IMR-90 (cell line): ENCODE measurements at regions not wholly inside any gene's neighbourhood (a gene's known extent, or its start where the extent isn't known, plus 50 kb on each side); places are given as distances from the start of the nearest gene placed in this dataset.

Experiments
- ATAC-seq: fragments of 200-7000 bp; cut with Tn5 transposase; 2 replicates; pipeline ENCODE4 v1.9.1; 2020; ENCODE audit warnings: low read depth, mild to moderate bottlenecking, moderate library complexity
- BruUV-seq: library from RNA; stranded (reverse); fragments of 400-500 nt; replicated peaks from 2 replicates; lab custom pipeline; 2021; lab: Mats Ljungman, UMichigan
- CTCF ChIA-PET: fragments of 300-600 bp; formaldehyde crosslinking; extraction: SDS; loops from one replicate; lab custom pipeline; 2021; ENCODE audit warnings: antibody characterized with exemption; lab: Yijun Ruan, JAX
- POLR2A ChIA-PET: fragments of 300-600 bp; sonication (Branson Sonifier 250); formaldehyde crosslinking; loops from one replicate; lab custom pipeline; 2022; ENCODE audit warnings: antibody characterized with exemption; ENCODE audit not compliant: unreplicated experiment; lab: Charles Lee
- DNase-seq: peaks from one replicate; pipeline ENCODE4 v3.0.0; 2013
- H2AFZ ChIP-seq: replicated peaks from 2 replicates; pipeline ENCODE3; 2013; ENCODE audit warnings: low read length, mild to moderate bottlenecking; ENCODE audit not compliant: poor library complexity
- H2AK5ac ChIP-seq: 2 replicates; pipeline ENCODE4 v1.6.1; 2013; ENCODE audit warnings: low read depth, low read length, inconsistent platforms
- H2AK9ac ChIP-seq: replicated peaks from 2 replicates; pipeline ENCODE3; 2013; ENCODE audit warnings: mild to moderate bottlenecking, low read depth, low read length, moderate library complexity; ENCODE audit not compliant: poor library complexity
- H2BK120ac ChIP-seq: 2 replicates; pipeline ENCODE4 v1.6.1; 2013; ENCODE audit warnings: low read depth, low read length, inconsistent platforms
- H2BK15ac ChIP-seq: 3 replicates; pipeline ENCODE4 v1.6.1; 2013; ENCODE audit warnings: low read depth, low read length, inconsistent platforms
- H2BK20ac ChIP-seq: 2 replicates; pipeline ENCODE4 v1.6.1; 2013; ENCODE audit warnings: low read depth, mild to moderate bottlenecking, inconsistent platforms, low read length, moderate library complexity
- H2BK5ac ChIP-seq: 2 replicates; pipeline ENCODE4 v1.6.1; 2013; ENCODE audit warnings: mild to moderate bottlenecking, low read depth, low read length, inconsistent platforms; ENCODE audit not compliant: poor library complexity, severe bottlenecking
- H3K14ac ChIP-seq: replicated peaks from 2 replicates; pipeline ENCODE4 v1.6.1; 2013; ENCODE audit warnings: low read depth, low read length, inconsistent platforms
- H3K18ac ChIP-seq: 2 replicates; pipeline ENCODE4 v1.6.1; 2013; ENCODE audit warnings: low read depth, low read length, control low read depth
- H3K23ac ChIP-seq: 2 replicates; pipeline ENCODE4 v1.6.1; 2013; ENCODE audit warnings: low read depth, low read length, inconsistent platforms
- H3K27ac ChIP-seq: 2 replicates; pipeline ENCODE4 v1.5.1; 2013; ENCODE audit warnings: mild to moderate bottlenecking, control low read depth, low read length; ENCODE audit not compliant: insufficient read depth
- H3K27me3 ChIP-seq: 2 replicates; pipeline ENCODE4 v1.6.1; 2013; ENCODE audit warnings: low read length; ENCODE audit not compliant: control insufficient read depth, insufficient read depth
- H3K36me3 ChIP-seq: 2 replicates; pipeline ENCODE4 v1.6.1; 2013; ENCODE audit warnings: low read length, mixed read lengths; ENCODE audit not compliant: control insufficient read depth, insufficient read depth
- H3K4ac ChIP-seq: 2 replicates; pipeline ENCODE4 v1.6.1; 2013; ENCODE audit warnings: low read depth, low read length, inconsistent platforms
- H3K4me1 ChIP-seq: 2 replicates; pipeline ENCODE4 v1.6.1; 2013; ENCODE audit warnings: low read length, mixed read lengths; ENCODE audit not compliant: control insufficient read depth, insufficient read depth
- H3K4me2 ChIP-seq: 2 replicates; pipeline ENCODE4 v1.6.1; 2013; ENCODE audit warnings: low read depth, mild to moderate bottlenecking, control low read depth, low read length, moderate library complexity
- H3K4me3 ChIP-seq: 2 replicates; pipeline ENCODE4 v1.5.1; 2013; ENCODE audit warnings: low read depth, mild to moderate bottlenecking, control low read depth, low read length, moderate library complexity; ENCODE audit not compliant: insufficient read depth
- H3K56ac ChIP-seq: 2 replicates; pipeline ENCODE4 v1.6.1; 2013; ENCODE audit warnings: low read length, inconsistent platforms; ENCODE audit not compliant: insufficient read depth; ENCODE audit errors: extremely low read depth
- H3K79me1 ChIP-seq, 2 experiments: 2 replicates each; pipeline ENCODE4 v1.6.1; 2013; ENCODE audit warnings: low read length in 2 of 2, inconsistent platforms in 1 of 2, low read depth in 1 of 2
- H3K9ac ChIP-seq: 2 replicates; pipeline ENCODE4 v1.6.1; 2013; ENCODE audit warnings: low read depth, low read length, control low read depth
- H3K9me1 ChIP-seq: 2 replicates; pipeline ENCODE4 v1.6.1; 2013; ENCODE audit warnings: low read length, inconsistent platforms; ENCODE audit not compliant: insufficient read depth
- H3K9me3 ChIP-seq: 2 replicates; pipeline ENCODE4 v1.6.1; 2013; ENCODE audit warnings: low read length; ENCODE audit not compliant: control insufficient read depth, insufficient read depth
- H4K20me1 ChIP-seq: 2 replicates; pipeline ENCODE4 v1.6.1; 2013; ENCODE audit warnings: low read length, inconsistent platforms; ENCODE audit not compliant: insufficient read depth
- H4K5ac ChIP-seq: 2 replicates; pipeline ENCODE4 v1.6.1; 2013; ENCODE audit warnings: mild to moderate bottlenecking, low read depth, low read length, control low read depth
- H4K8ac ChIP-seq, 2 experiments: 2 replicates each; pipeline ENCODE4 v1.6.1; 2013; ENCODE audit warnings: low read depth in 2 of 2, low read length in 2 of 2, control low read depth in 1 of 2, inconsistent platforms in 1 of 2
- H4K91ac ChIP-seq: 2 replicates; pipeline ENCODE4 v1.6.1; 2013; ENCODE audit warnings: low read depth, low read length, inconsistent platforms; ENCODE audit not compliant: insufficient read depth
- BHLHE40 ChIP-seq: fragments of 150-350 bp; IDR thresholded peaks from 2 replicates; pipeline ENCODE4 v1.6.1; 2016; ENCODE audit warnings: mild to moderate bottlenecking, low read depth, low read length
- CEBPB ChIP-seq: IDR thresholded peaks from 2 replicates; pipeline ENCODE4 v1.6.1; 2012; ENCODE audit warnings: low read depth, low read length, improper control_type of control experiment
- CTCF ChIP-seq: conservative IDR thresholded peaks from 2 replicates; pipeline ENCODE4 v1.5.1; 2012; ENCODE audit warnings: mild to moderate bottlenecking, low read depth, low read length, improper control_type of control experiment
- ELK1 ChIP-seq: fragments of 150-350 bp; IDR thresholded peaks from 2 replicates; pipeline ENCODE4 v1.6.1; 2016; ENCODE audit warnings: low read depth, mild to moderate bottlenecking, low read length, moderate library complexity, borderline replicate concordance
- FOS ChIP-seq: fragments of 150-350 bp; IDR thresholded peaks from 2 replicates; pipeline ENCODE4 v1.6.1; 2016; ENCODE audit warnings: low read depth, low read length
- MAFK ChIP-seq: IDR thresholded peaks from 2 replicates; pipeline ENCODE4 v1.6.1; 2012; ENCODE audit warnings: low read depth, low read length, improper control_type of control experiment
- MAZ ChIP-seq: IDR thresholded peaks from 2 replicates; pipeline ENCODE4 v1.6.1; 2012; ENCODE audit warnings: low read depth, mild to moderate bottlenecking, low read length, improper control_type of control experiment, moderate library complexity, borderline replicate concordance
- POLR2A ChIP-seq: IDR thresholded peaks from 2 replicates; pipeline ENCODE4 v1.6.1; 2012; ENCODE audit warnings: mild to moderate bottlenecking, low read depth, low read length
- RAD21 ChIP-seq: IDR thresholded peaks from 2 replicates; pipeline ENCODE4 v1.6.1; 2012; ENCODE audit warnings: low read length, improper control_type of control experiment
- RFX5 ChIP-seq: IDR thresholded peaks from 2 replicates; pipeline ENCODE4 v1.8.0; 2012; ENCODE audit warnings: low read depth, mild to moderate bottlenecking, low read length, moderate library complexity
- SMC3 ChIP-seq: fragments of 150-350 bp; IDR thresholded peaks from 2 replicates; pipeline ENCODE4 v1.6.1; 2016; ENCODE audit warnings: low read depth, mild to moderate bottlenecking, antibody characterized with exemption, low read length, moderate library complexity
- WGBS, 2 experiments: methylation state at CpG; one replicate each; pipeline versions ENCODE4 v1.1.5 to v1.1.7; 2013; ENCODE audit warnings: missing lambda C conversion rate in 2 of 2; ENCODE audit not compliant: insufficient read length in 1 of 2; ENCODE audit errors: extremely low coverage in 2 of 2; 5-methylcytosine and 5-hydroxymethylcytosine counted together
- dilution Hi-C: fragments of 300-500 bp; cut with HindIII; formaldehyde crosslinking; loops from one replicate; pipeline ENCODE4 v1.14.3; 2018; ENCODE audit warnings: low sequenced_read_pairs; ENCODE audit not compliant: unreplicated experiment
- in situ Hi-C: fragments of 300-500 bp; cut with MboI; formaldehyde crosslinking; loops from 3 replicates; pipeline ENCODE4 v1.14.3; 2019; ENCODE audit warnings: low sequenced_read_pairs, inconsistent platforms, mixed read lengths
- intact Hi-C: fragments of 100-400 bp; cut with micrococcal nuclease; formaldehyde crosslinking; loops from 2 replicates; pipeline ENCODE4 v1.10.0; 2022

- Histone ChIP-seq H3K27me3 (no peaks in the 10 kb centered on the region; the same call in 1 of the 2 replicates), H3K56ac (no peak overlapping the region), H4K5ac (no peak overlapping the region), H2BK120ac (no peak overlapping the region), H2BK15ac (no peak overlapping the region), H3K23ac (no peak overlapping the region), H2AFZ (no peak overlapping the region), H3K14ac (no peak overlapping the region), H3K18ac (no peak overlapping the region), H3K9me3 (no peaks in the 10 kb centered on the region), H3K4ac (no peak overlapping the region), H2AK9ac (no peak overlapping the region), H3K36me3 (no peaks in the 10 kb centered on the region), H3K9ac (no peak overlapping the region), H3K4me2 (no peak overlapping the region), H4K91ac (no peak overlapping the region), H4K20me1 (no peaks in the 10 kb centered on the region), H2BK20ac (no peak overlapping the region), H3K9me1 (no peaks in the 10 kb centered on the region), H3K79me1 (no peaks in the 10 kb centered on the region), H4K8ac (no peak overlapping the region), H2AK5ac (no peak overlapping the region), H3K4me1 (no peaks in the 10 kb centered on the region), H3K27ac (no peak overlapping the region), H3K4me3 (no peak overlapping the region), H2BK5ac (no peak overlapping the region)
- ATAC-seq (no peak), DNase-seq (no peak)
- ChIA-PET CTCF (no interaction called here), POLR2A (no interaction called here)
- TF ChIP-seq FOS (no peak), SMC3 (no peak), CTCF (no peak), MAZ (no peak), MAFK (no peak), CEBPB (no peak), RFX5 (no peak), POLR2A (no peak), RAD21 (no peak), ELK1 (no peak), BHLHE40 (no peak)
- dilution Hi-C loops (no loop called here), intact Hi-C loops (no loop called here), in situ Hi-C loops (no loop called here)
- WGBS, 2 experiments = no CpG with 5 or more reads among the region's 2 CpGs
- BruUV-seq = no TSS peak
These were observed 165.1 kb downstream of the COG6 start for GRCh38 chr13:39820606-39821005.
